GM18517 (cell line): ENCODE measurements at regions not wholly inside any gene's neighbourhood (a gene's known extent, or its start where the extent isn't known, plus 50 kb on each side); places are given as distances from the start of the nearest gene placed in this dataset.
"Not testable (repeated sequence)": the region's sequence is repeated elsewhere in the genome, so short reads cannot be mapped to it uniquely, and the experiment has no call there.

Experiments
- ATAC-seq: cut with Tn5 transposase; IDR thresholded peaks from one replicate; pipeline ENCODE4 v1.9.1; 2021; ENCODE audit warnings: mild to moderate bottlenecking, moderate library complexity; ENCODE audit not compliant: unreplicated experiment

GRCh38 chr10:52966904-52967303, 194.3 kb upstream of the MBL2 start:
- ATAC-seq: no peak

DNA sequence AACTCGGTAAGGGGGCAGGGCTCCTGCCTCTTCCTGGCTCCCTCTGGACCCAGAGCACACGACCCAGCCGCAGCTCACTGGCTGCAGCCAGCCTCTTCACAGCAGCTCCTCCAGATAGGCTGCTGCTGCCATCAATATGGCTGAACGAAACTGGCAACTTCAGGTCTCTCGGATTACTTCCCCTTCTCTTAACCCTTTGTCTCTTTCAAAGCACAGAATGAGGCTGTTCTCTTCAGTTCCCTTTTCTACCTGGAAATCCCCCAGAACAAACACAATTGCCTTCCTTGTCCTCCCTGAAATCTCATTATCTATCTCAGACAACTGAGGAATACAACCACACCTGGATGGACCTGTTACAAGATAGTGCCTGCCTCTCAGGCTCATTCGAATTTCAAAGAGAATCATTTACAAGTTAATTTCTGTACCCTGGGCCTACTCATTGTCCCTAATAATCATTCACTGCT, 193.4 kb upstream of the MBL2 start:
- ATAC-seq: peak; percentile 99

DNA sequence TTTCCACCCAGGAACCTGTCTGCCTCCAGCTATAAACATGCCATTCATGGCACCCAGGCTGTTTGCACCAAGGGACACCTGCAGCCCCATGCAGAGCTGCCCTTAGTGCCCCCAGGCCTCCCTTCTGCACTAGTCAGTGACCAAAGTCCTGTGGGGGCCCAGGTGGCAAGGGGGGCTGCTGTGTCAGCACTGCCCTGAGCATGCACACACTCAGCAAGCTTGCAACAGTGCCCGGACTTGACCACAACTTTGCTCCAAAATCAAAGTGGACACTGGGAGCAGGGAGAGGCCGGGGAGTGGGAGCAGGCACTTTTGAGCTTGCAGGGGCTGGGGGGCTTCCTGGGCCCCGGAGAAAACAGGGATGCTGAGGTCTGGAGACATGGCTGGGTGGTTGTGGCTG, 192.9 kb upstream of the MBL2 start:
- no peak for ATAC-seq

DNA sequence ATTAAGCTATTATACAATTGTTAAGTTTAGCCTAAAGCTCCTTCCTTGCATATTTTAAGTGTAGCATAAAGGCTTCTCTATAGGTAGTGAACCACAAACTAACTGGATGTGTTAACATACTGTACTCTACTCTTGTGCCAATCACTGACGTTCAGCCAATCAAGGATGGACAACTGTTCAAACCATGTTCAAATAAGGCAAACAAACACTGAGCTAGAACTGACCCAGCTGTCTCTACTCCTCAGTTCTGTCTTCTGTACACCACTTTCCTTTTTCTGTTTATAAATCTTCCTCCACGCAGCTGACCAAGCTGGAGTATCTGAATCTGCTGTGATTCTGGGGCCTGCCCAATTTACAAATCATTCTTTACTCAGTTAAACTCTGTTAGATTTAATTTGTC, 188.7 kb upstream of the MBL2 start:
- ATAC-seq: no peak

GRCh38 chr10:52959810-52960209, 187.2 kb upstream of the MBL2 start:
- ATAC-seq: no peak

- no peak for ATAC-seq
Observed at GRCh38 chr10:52956861-52957260, 184.3 kb upstream of the MBL2 start.

DNA sequence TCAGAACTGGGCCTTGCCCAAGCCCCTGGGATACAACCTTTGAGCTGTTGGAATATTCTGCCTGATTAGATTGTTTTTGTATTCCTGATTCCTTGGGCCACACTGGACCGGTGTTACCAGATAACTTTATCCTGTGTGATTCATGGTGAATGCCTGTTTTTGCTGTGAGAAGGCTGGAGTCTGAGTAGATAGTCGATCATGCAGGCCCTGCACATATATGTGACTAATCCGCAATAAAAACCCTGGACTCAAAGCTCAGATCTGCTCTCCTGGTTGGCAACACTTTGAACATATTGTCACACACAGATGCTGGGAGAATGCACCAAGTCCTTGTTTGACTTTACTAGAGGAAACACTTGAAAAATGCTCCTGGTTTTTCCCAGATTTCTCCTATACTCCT, 183.9 kb upstream of the MBL2 start:
- no peak for ATAC-seq

DNA sequence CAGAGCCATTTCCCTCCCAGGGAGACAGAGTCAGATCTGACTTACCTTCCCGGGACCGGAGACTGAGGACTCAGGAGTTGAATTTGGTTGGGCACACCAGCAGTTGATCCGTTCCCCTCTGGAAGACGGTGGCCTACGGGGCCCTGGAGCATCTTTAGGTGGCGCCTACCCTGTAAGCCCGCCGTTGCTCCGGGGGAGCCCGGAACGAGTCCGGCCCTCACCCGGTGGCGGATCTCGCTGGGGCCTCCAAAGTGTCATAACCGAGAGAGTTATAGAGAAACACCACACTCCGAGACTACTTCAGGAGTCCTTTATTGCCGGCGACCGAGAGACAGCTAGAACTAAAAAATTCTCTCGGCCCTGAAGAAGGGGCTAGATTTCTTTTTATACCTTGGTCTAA, 182.8 kb upstream of the MBL2 start:
- ATAC-seq: no peak

DNA sequence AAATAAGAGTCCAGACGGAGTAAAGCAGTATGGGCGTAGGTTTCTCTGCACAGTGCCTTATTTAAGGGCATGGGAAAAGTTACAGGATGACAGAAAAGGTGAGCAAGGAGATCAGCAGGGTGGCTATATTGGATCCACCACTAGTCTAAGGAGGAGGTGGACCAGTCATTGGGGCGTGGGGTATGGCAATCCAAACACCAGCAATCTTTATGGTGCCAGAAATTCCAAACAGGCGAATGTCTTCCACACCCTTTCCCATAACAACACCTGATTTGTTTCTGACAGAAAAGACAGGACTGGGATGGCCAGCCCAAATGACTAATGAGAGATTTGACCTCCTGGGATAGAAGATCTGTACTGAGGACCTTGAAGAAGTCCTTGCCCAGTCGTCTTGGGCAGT, 181.8 kb upstream of the MBL2 start:
- ATAC-seq: no peak

- no peak for ATAC-seq
Observed at GRCh38 chr10:52952391-52953055, 179.9 kb upstream of the MBL2 start.

DNA sequence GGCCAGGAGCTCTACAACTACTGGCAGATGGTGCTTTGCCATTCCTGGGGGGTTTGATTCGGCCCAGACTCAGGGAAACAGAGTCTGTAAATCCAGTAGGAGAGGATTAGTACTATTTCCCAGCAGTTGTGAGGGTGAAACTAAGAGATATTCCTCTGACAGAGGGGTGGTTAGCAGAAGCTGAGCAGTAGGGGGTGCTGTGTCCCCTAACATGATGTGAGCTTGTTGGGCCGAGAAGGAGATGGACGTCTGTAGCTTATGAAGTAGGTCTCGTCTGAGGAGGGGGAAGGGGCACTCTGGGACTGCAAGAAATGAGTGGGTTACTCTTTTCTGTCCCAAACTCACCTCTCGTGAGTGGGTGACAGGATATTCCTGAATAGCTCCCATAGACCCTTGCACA, 179.2 kb upstream of the MBL2 start:
- ATAC-seq: peak; percentile 88

- ATAC-seq: no peak
Observed at GRCh38 chr10:52950578-52950977, 178.0 kb upstream of the MBL2 start.

DNA sequence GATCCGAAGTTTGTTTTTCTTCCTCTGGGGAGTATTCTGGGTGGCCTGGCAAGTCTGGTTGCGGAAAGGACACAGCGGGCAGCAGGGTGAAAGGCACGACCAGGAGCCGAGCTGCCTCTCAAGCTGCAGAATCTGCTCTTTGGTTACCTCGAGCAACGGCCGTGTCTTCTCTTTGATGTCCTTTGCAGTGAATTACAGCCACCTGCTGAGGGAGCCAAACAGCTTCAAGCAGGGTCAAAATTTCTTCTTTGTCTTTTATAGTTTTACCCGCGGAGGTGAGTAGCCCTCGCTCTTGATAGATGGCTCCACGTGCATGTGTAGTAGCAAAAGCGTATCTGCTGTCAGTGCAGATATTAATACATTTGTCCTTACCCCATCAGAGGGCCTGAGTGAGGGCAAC, 177.3 kb upstream of the MBL2 start:
- no peak for ATAC-seq

DNA sequence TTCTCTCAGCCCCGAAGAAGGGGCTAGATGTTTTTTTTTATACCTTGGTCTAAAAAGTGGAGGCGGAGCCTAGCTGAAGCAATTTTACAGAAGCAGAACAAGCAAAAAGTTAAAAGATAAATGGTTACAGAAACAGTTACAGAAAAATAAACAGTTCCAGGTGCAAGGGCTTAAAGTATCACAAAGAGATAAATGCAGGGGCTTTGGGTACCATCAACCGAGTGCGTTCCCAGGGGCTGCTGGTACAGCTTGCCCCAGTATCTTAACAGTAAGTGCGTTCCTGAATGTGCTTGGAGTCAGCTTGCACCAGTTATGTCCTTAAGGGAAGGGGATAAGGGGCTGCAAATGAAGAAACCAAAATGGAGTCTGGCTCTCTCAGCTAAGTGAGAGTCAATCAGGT, 173.9 kb upstream of the MBL2 start:
- no peak for ATAC-seq

GRCh38 chr10:52945521-52945920, 172.9 kb upstream of the MBL2 start:
- ATAC-seq: not testable (repeated sequence)

GRCh38 chr10:52940921-52941320, 168.3 kb upstream of the MBL2 start:
- ATAC-seq: no peak

- no peak for ATAC-seq
Observed at GRCh38 chr10:52939894-52940293, 167.3 kb upstream of the MBL2 start.

GRCh38 chr10:52933748-52934147, 161.2 kb upstream of the MBL2 start:
- no peak for ATAC-seq

DNA sequence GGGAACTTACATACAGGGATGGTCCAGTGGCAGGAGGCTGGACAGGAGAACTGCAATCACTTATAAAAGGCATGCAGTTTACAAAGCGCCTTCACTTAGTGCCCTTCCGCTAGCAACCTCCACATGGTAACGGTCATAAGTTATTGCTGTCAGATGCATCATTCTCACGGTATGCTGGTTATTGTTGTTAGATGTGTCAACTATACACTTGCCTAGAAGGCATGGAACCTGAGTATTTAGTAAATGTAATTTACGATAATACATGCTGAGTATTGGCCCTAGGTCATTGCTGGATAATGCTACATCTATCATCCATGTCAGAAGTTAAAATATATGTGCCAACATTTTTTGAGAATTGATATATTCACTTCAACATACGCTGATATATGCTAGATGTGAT, 155.1 kb upstream of the MBL2 start:
- no peak for ATAC-seq

GRCh38 chr10:52923520-52923919, 150.9 kb upstream of the MBL2 start:
- ATAC-seq: no peak

GRCh38 chr10:52918714-52919305, 146.2 kb upstream of the MBL2 start:
- no peak for ATAC-seq

- ATAC-seq: no peak
Observed at GRCh38 chr10:52915391-52915790, 142.8 kb upstream of the MBL2 start.

DNA sequence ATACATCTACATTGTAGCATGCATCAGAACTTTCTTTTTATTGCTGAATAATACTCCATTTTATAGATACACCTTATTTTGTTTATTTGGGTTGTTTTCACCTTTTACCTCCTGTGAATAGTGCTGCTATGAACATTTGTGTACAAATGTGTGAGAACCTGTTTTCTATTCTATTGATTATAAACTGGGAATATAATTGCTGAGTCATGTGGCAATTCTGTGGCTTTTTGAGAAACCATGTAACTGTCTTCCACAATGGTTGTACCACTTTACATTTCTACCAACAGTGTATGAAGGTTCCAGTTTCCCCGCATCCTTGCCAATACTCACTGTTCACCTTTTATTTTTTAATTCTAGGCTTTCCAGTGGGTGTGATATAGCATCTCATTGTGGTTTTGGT, 138.6 kb upstream of the MBL2 start:
- ATAC-seq: no peak
